Stimulated activated CD8-positive, alpha-beta memory T cell treated with anti-CD3 and anti-CD28 coated beads, Interleukin-15, amount 100 ng/mL, for 1 hour (primary cell): ENCODE measurements at regions not wholly inside any gene's neighbourhood (a gene's known extent, or its start where the extent isn't known, plus 50 kb on each side); places are given as distances from the start of the nearest gene placed in this dataset.

Source experiments
- DNase-seq: peaks from one replicate; pipeline ENCODE4 v3.0.0-alpha.2; 2020; ENCODE audit warnings: low read depth

GRCh38 chr14:71287567-71287966 is 380.3 kb downstream of the PCNX1 start:
- DNase-seq, result no peak

GRCh38 chr14:71289536-71289935 is 382.3 kb downstream of the PCNX1 start:
- DNase-seq, result no peak

GRCh38 chr14:71290301-71290700 is 383.0 kb downstream of the PCNX1 start:
- no peak for DNase-seq

GRCh38 chr14:71290960-71291466 is 383.8 kb downstream of the PCNX1 start:
- DNase-seq, result no peak

- DNase-seq, result no peak
These were observed 388.9 kb downstream of the PCNX1 start for GRCh38 chr14:71296184-71296583.

GRCh38 chr14:71300566-71301330 is 393.5 kb downstream of the PCNX1 start:
- no peak for DNase-seq

GRCh38 chr14:71301611-71302010 is 394.4 kb downstream of the PCNX1 start:
- DNase-seq, result no peak

GRCh38 chr14:71304690-71305089 is 397.4 kb downstream of the PCNX1 start:
- DNase-seq, result no peak

GRCh38 chr14:71308671-71309070 is 401.4 kb downstream of the PCNX1 start:
- no peak for DNase-seq

- DNase-seq, result no peak
These were observed 402.5 kb downstream of the PCNX1 start for GRCh38 chr14:71309756-71310155.

GRCh38 chr14:71311061-71311460 is 403.8 kb downstream of the PCNX1 start:
- DNase-seq, result no peak

- no peak for DNase-seq
These were observed 407.5 kb downstream of the PCNX1 start for GRCh38 chr14:71314717-71315116.

- DNase-seq, result no peak
These were observed 410.3 kb downstream of the PCNX1 start for GRCh38 chr14:71317385-71318096.

GRCh38 chr14:71318097-71318459 is 410.8 kb downstream of the PCNX1 start:
- DNase-seq, result no peak

GRCh38 chr14:71319666-71320065 is 412.4 kb downstream of the PCNX1 start:
- no peak for DNase-seq

GRCh38 chr14:71320107-71320733 is 413.0 kb downstream of the PCNX1 start, which contains the start of gene SIPA1L1:
SIPA1L1 (plus strand) TSS chr14:71320476.
- peak; percentile 95 for DNase-seq

GRCh38 chr14:71320734-71321573 is 413.7 kb downstream of the PCNX1 start:
- peak; percentile 27 for DNase-seq

- DNase-seq, result no peak
These were observed 414.5 kb downstream of the PCNX1 start for GRCh38 chr14:71321574-71322315.

- DNase-seq, result no peak
These were observed 415.5 kb downstream of the PCNX1 start for GRCh38 chr14:71322655-71323250.

GRCh38 chr14:71324767-71325272 is 417.6 kb downstream of the PCNX1 start:
- DNase-seq, result peak; percentile 8

GRCh38 chr14:71327691-71328090 is 420.4 kb downstream of the PCNX1 start:
- DNase-seq, result no peak
